ENCODE measurements at regions not wholly inside any gene's neighbourhood (a gene's known extent, or its start where the extent isn't known, plus 50 kb on each side); places are given as distances from the start of the nearest gene placed in this dataset.

DNA sequence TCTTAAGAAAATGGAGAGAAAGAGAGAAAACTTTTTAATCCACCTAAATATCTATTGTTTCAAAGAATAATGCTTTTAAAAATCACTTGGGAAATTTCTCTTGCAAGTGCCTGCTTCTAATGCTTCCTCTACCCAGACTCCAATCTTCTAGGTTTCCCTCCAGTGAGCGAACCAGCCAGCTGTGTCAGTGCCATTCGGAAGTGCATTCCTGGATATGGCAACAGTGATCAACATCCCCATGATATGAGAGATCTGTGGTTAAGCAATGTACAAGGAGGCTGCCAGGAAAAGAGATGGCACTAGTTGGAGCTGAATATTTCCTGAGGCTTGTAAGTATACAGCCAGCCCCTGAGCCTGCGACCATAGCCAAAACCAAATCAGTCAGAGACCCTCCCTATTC is 53.3 kb upstream of the KCNMB2 start:
- intact Hi-C loops (cut with micrococcal nuclease), result no loop called here
- BruUV-seq (replicated peaks), result no TSS peak
- TF ChIP-seq EZH2phosphoT487 (IDR thresholded peaks at IDR 0.05; ENCODE audit: borderline replicate concordance, low read length) (no peak), CTCF (conservative IDR thresholded peaks at IDR 0.05; ENCODE audit: low read depth, low read length) (no peak), EZH2 (IDR thresholded peaks at IDR 0.05; ENCODE audit: low read length, unreplicated experiment) (no peak)
- no peak overlapping the region for H3K4me3 ChIP-seq (ENCODE audit: low read length)
- H3K36me3 ChIP-seq (ENCODE audit: low read depth, low read length), result no peaks in the 10 kb centered on the region
- H3K27ac ChIP-seq (ENCODE audit: low read length), result no peak overlapping the region
- no peak for DNase-seq
- no peaks in the 10 kb centered on the region for H3K9me2 ChIP-seq (replicated peaks; ENCODE audit: low read length)
- ATAC-seq, result no peak
- CTCF ChIA-PET, result no interaction called here
- H3K9me3 ChIP-seq (ENCODE audit: low read length), result no peaks in the 10 kb centered on the region
- no peaks in the 10 kb centered on the region for H4K20me1 ChIP-seq (ENCODE audit: low read length)
- H3K4me2 ChIP-seq (ENCODE audit: low read length), result no peak overlapping the region
- no peaks in the 10 kb centered on the region for H3K79me2 ChIP-seq (ENCODE audit: low read length)
- H3K4me1 ChIP-seq (ENCODE audit: insufficient read depth, low read length), result no peaks in the 10 kb centered on the region
- POLR2A ChIA-PET (ENCODE audit: unreplicated experiment), result no interaction called here
- no peak overlapping the region for H2AFZ ChIP-seq (ENCODE audit: low read length)
- no peaks in the 10 kb centered on the region for H3F3A ChIP-seq (ENCODE audit: low read length, unreplicated experiment)
- peaks cover 48% of the 10 kb centered on the region for H3K27me3 ChIP-seq (ENCODE audit: low read length)
- no peak overlapping the region for H3K9ac ChIP-seq (ENCODE audit: low read length)

DNA sequence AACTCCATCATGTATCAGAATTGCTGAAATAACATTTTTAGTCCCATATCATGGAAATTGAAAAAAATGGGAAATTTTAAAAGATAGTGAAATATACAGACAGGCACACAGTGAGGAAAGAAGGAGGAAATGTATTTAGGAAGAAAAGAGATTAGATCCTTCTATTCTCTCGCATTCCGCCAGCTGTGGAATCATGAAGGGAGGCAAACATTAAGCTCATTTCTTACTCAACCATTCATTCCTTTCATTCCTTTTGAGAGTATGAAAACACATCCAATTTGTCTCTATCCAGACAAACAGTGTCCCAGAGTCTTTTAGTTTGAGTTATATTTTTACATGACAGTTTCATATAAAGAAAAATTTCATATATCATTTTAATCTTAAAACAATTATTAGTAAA is 52.5 kb upstream of the KCNMB2 start:
- no peaks in the 10 kb centered on the region for H3K79me2 ChIP-seq (ENCODE audit: low read length)
- ATAC-seq (no peak), DNase-seq (no peak)
- POLR2A ChIA-PET (ENCODE audit: unreplicated experiment), result no interaction called here
- no peaks in the 10 kb centered on the region for H3F3A ChIP-seq (ENCODE audit: low read length, unreplicated experiment)
- peaks cover 53% of the 10 kb centered on the region for H3K27me3 ChIP-seq (ENCODE audit: low read length)
- H3K4me2 ChIP-seq (ENCODE audit: low read length), result no peak overlapping the region
- no peaks in the 10 kb centered on the region for H3K36me3 ChIP-seq (ENCODE audit: low read depth, low read length)
- H3K4me3 ChIP-seq (ENCODE audit: low read length), result no peak overlapping the region
- H3K9me3 ChIP-seq (ENCODE audit: low read length), result no peaks in the 10 kb centered on the region
- H3K4me1 ChIP-seq (ENCODE audit: insufficient read depth, low read length), result no peaks in the 10 kb centered on the region
- no peak overlapping the region for H2AFZ ChIP-seq (ENCODE audit: low read length)
- H4K20me1 ChIP-seq (ENCODE audit: low read length), result no peaks in the 10 kb centered on the region
- no peak overlapping the region for H3K27ac ChIP-seq (ENCODE audit: low read length)
- no peaks in the 10 kb centered on the region for H3K9me2 ChIP-seq (replicated peaks; ENCODE audit: low read length)
- intact Hi-C loops (cut with micrococcal nuclease), result no loop called here
- TF ChIP-seq EZH2phosphoT487 (IDR thresholded peaks at IDR 0.05; ENCODE audit: borderline replicate concordance, low read length) (no peak), CTCF (conservative IDR thresholded peaks at IDR 0.05; ENCODE audit: low read depth, low read length) (no peak), EZH2 (IDR thresholded peaks at IDR 0.05; ENCODE audit: low read length, unreplicated experiment) (no peak)
- H3K9ac ChIP-seq (ENCODE audit: low read length), result no peak overlapping the region
- no TSS peak for BruUV-seq (replicated peaks)
- CTCF ChIA-PET, result no interaction called here

- POLR2A ChIA-PET (ENCODE audit: unreplicated experiment), result no interaction called here
- DNase-seq, result peak; percentile 5
- Histone ChIP-seq H3K36me3 (ENCODE audit: low read depth, low read length) (no peaks in the 10 kb centered on the region), H3K9ac (ENCODE audit: low read length) (no peak overlapping the region), H3K27ac (ENCODE audit: low read length) (no peak overlapping the region), H3K9me2 (replicated peaks; ENCODE audit: low read length) (no peaks in the 10 kb centered on the region), H3K27me3 (ENCODE audit: low read length) (peaks cover 41% of the 10 kb centered on the region), H3K4me1 (ENCODE audit: insufficient read depth, low read length) (no peaks in the 10 kb centered on the region), H3K79me2 (ENCODE audit: low read length) (no peaks in the 10 kb centered on the region), H4K20me1 (ENCODE audit: low read length) (no peaks in the 10 kb centered on the region), H3K4me2 (ENCODE audit: low read length) (no peak overlapping the region), H3F3A (ENCODE audit: low read length, unreplicated experiment) (no peaks in the 10 kb centered on the region), H2AFZ (ENCODE audit: low read length) (no peak overlapping the region), H3K4me3 (ENCODE audit: low read length) (no peak overlapping the region), H3K9me3 (ENCODE audit: low read length) (no peaks in the 10 kb centered on the region)
- ATAC-seq, result no peak
- BruUV-seq (replicated peaks), result no TSS peak
- TF ChIP-seq CTCF (conservative IDR thresholded peaks at IDR 0.05; ENCODE audit: low read depth, low read length) (no peak), EZH2phosphoT487 (IDR thresholded peaks at IDR 0.05; ENCODE audit: borderline replicate concordance, low read length) (no peak), EZH2 (IDR thresholded peaks at IDR 0.05; ENCODE audit: low read length, unreplicated experiment) (no peak)
- intact Hi-C loops (cut with micrococcal nuclease), result no loop called here
- CTCF ChIA-PET, result no interaction called here
Measured at GRCh38 chr3:178485756-178486155, 50.5 kb upstream of the KCNMB2 start.

All from PC-3 (cell line).